HFFc6 (cell line): ENCODE measurements at regions not wholly inside any gene's neighbourhood (a gene's known extent, or its start where the extent isn't known, plus 50 kb on each side); places are given as distances from the start of the nearest gene placed in this dataset.

Source experiments
- DNase-seq: peaks from one replicate; pipeline ENCODE4 v3.0.0-alpha.2; 2018
- H3K27ac Mint-ChIP-seq: 2 replicates; pipeline ENCODE4 v1.8.0; 2020; ENCODE audit warnings: mild to moderate bottlenecking, mixed read lengths
- H3K27me3 Mint-ChIP-seq: 2 replicates; pipeline ENCODE4 v1.8.0; 2021; ENCODE audit warnings: mild to moderate bottlenecking, moderate library complexity, mixed read lengths; ENCODE audit not compliant: insufficient read depth
- H3K36me3 Mint-ChIP-seq: 2 replicates; pipeline ENCODE4 v1.8.0; 2021; ENCODE audit warnings: low read depth, mixed read lengths
- H3K4me1 Mint-ChIP-seq: 2 replicates; pipeline ENCODE4 v1.8.0; 2020; ENCODE audit warnings: low read depth, mixed read lengths
- H3K4me3 Mint-ChIP-seq: 2 replicates; pipeline ENCODE4 v1.8.0; 2020; ENCODE audit warnings: mild to moderate bottlenecking, moderate library complexity, mixed read lengths
- H3K9me3 Mint-ChIP-seq: 2 replicates; pipeline ENCODE4 v1.8.0; 2020; ENCODE audit warnings: mild to moderate bottlenecking, mixed read lengths
- TF ChIP-seq, protein P1 (sequence below): fragments of 200-600 bp; sonication (generic); IDR thresholded peaks from 2 replicates; pipeline ENCODE4 v1.5.0; 2021; ENCODE audit warnings: antibody characterized with exemption, mild to moderate bottlenecking

GRCh38 chr7:125547505-125547904 is 617.9 kb upstream of the POT1 start:
- Mint-ChIP-seq H3K36me3 (no peaks in the 10 kb centered on the region), H3K4me3 (no peak overlapping the region), H3K9me3 (peaks cover 27% of the 10 kb centered on the region), H3K4me1 (no peaks in the 10 kb centered on the region), H3K27me3 (peaks cover 2% of the 10 kb centered on the region; the same call in 1 of the 2 replicates), H3K27ac (no peak overlapping the region)
- no peak for DNase-seq
- TF ChIP-seq, protein P1, sequence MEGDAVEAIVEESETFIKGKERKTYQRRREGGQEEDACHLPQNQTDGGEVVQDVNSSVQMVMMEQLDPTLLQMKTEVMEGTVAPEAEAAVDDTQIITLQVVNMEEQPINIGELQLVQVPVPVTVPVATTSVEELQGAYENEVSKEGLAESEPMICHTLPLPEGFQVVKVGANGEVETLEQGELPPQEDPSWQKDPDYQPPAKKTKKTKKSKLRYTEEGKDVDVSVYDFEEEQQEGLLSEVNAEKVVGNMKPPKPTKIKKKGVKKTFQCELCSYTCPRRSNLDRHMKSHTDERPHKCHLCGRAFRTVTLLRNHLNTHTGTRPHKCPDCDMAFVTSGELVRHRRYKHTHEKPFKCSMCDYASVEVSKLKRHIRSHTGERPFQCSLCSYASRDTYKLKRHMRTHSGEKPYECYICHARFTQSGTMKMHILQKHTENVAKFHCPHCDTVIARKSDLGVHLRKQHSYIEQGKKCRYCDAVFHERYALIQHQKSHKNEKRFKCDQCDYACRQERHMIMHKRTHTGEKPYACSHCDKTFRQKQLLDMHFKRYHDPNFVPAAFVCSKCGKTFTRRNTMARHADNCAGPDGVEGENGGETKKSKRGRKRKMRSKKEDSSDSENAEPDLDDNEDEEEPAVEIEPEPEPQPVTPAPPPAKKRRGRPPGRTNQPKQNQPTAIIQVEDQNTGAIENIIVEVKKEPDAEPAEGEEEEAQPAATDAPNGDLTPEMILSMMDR = no peak

- Mint-ChIP-seq H3K27me3 (no peaks in the 10 kb centered on the region), H3K9me3 (peaks cover 22% of the 10 kb centered on the region), H3K4me1 (no peaks in the 10 kb centered on the region), H3K4me3 (no peak overlapping the region), H3K36me3 (no peaks in the 10 kb centered on the region), H3K27ac (no peak overlapping the region)
- no peak for DNase-seq
- TF ChIP-seq, protein P1 = no peak
These were observed 600.9 kb upstream of the POT1 start for GRCh38 chr7:125530553-125530952.

- no peak for DNase-seq
- no peak overlapping the region for H3K4me3 Mint-ChIP-seq
- H3K27ac Mint-ChIP-seq = no peak overlapping the region
- TF ChIP-seq, protein P1 = no peak
- H3K4me1 Mint-ChIP-seq = no peaks in the 10 kb centered on the region
- H3K36me3 Mint-ChIP-seq = no peaks in the 10 kb centered on the region
- no peaks in the 10 kb centered on the region for H3K27me3 Mint-ChIP-seq
- peaks cover 22% of the 10 kb centered on the region for H3K9me3 Mint-ChIP-seq
These were observed 599.6 kb upstream of the POT1 start for GRCh38 chr7:125529249-125529648.

DNA sequence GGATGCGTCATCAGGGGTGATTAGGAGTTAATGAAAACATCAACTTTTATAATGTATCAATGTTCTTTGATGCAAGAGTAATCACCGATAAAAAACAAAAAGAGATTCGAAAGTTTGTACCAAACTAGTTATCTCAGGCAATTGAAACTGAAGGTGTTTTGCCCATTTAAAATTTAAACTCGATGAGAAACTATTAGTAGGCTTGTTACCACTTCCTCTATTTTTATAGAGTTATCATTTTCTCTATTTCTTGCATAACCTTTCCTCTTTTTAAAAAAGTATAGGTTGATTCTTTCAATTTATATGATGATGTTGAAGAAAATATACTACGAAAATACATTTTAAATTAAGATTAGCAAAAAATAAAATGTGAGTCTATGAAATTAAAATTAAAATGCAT is 597.3 kb upstream of the POT1 start:
- Mint-ChIP-seq H3K27me3 (no peaks in the 10 kb centered on the region), H3K4me1 (no peaks in the 10 kb centered on the region), H3K9me3 (peaks cover 22% of the 10 kb centered on the region), H3K4me3 (no peak overlapping the region), H3K27ac (no peak overlapping the region), H3K36me3 (no peaks in the 10 kb centered on the region)
- TF ChIP-seq, protein P1 = no peak
- no peak for DNase-seq

DNA sequence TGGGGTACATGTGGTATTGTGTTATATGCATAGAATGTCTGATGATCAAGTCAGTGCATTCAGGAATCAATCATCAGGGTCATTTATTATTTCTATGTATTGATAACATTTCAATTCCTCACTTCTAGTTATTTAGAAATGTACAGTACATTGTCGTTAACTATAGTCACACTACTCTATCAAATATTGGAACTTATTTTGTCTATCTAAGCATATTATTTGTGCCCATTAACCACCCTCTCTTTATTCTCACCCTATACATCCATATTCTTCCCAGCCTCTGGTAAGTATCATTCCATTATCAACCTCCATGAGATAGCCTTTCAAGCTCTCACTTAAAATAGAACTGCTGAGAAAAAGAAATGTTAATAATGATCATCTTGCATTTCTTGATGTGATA is 596.5 kb upstream of the POT1 start:
- Mint-ChIP-seq H3K4me1 (no peaks in the 10 kb centered on the region), H3K4me3 (no peak overlapping the region), H3K36me3 (no peaks in the 10 kb centered on the region), H3K27me3 (no peaks in the 10 kb centered on the region), H3K9me3 (peaks cover 24% of the 10 kb centered on the region), H3K27ac (no peak overlapping the region)
- no peak for DNase-seq
- TF ChIP-seq, protein P1 = no peak

DNA sequence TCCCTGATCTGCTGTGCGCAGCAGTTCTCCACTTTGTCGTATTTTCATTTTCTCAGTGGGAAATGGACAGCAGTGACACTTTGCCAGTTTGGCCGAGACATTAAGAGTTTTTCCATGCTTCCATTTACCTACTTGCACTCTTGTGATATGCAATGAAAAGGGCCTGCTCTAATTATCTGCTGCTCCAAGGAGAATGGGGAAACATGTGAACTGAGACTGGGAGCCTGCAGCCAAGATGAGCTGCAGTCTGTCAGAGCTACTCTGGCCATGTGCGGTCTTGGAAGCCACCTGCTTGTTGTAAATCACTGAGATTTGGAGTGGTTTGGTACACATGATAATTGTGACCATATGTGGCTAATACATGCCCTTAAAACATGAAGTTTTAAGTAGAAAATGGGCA is 586.6 kb upstream of the POT1 start:
- no peaks in the 10 kb centered on the region for H3K27me3 Mint-ChIP-seq
- H3K9me3 Mint-ChIP-seq = peaks cover 26% of the 10 kb centered on the region
- no peak for DNase-seq
- H3K4me1 Mint-ChIP-seq = no peaks in the 10 kb centered on the region
- TF ChIP-seq, protein P1 = no peak
- no peak overlapping the region for H3K27ac Mint-ChIP-seq
- no peaks in the 10 kb centered on the region for H3K36me3 Mint-ChIP-seq
- no peak overlapping the region for H3K4me3 Mint-ChIP-seq
